Ishikawa (cell line): ENCODE measurements at regions not wholly inside any gene's neighbourhood (a gene's known extent, or its start where the extent isn't known, plus 50 kb on each side); places are given as distances from the start of the nearest gene placed in this dataset.

Source experiments
- CEBPB ChIP-seq: IDR thresholded peaks from 2 replicates; pipeline ENCODE4 v1.6.1; 2012
- CREB1 ChIP-seq: IDR thresholded peaks from 2 replicates; pipeline ENCODE4 v1.6.1; 2012; ENCODE audit warnings: low read depth
- EGR1 ChIP-seq: IDR thresholded peaks from 2 replicates; pipeline ENCODE4 v1.6.1; 2012
- EP300 ChIP-seq: IDR thresholded peaks from 2 replicates; pipeline ENCODE4 v1.6.1; 2012; ENCODE audit warnings: borderline replicate concordance
- FOXM1 ChIP-seq: IDR thresholded peaks from 2 replicates; pipeline ENCODE4 v1.6.1; 2012; ENCODE audit warnings: low read depth, borderline replicate concordance
- NFIC ChIP-seq: IDR thresholded peaks from 2 replicates; pipeline ENCODE4 v1.6.1; 2012
- RAD21 ChIP-seq: IDR thresholded peaks from 2 replicates; pipeline ENCODE4 v1.6.1; 2012; ENCODE audit warnings: low read depth
- TAF1 ChIP-seq: IDR thresholded peaks from 2 replicates; pipeline ENCODE4 v1.6.1; 2012; ENCODE audit warnings: low read depth, mild to moderate bottlenecking
- TCF12 ChIP-seq: IDR thresholded peaks from 2 replicates; pipeline ENCODE4 v1.6.1; 2012; ENCODE audit warnings: low read depth
- TEAD4 ChIP-seq: IDR thresholded peaks from 2 replicates; pipeline ENCODE4 v1.6.1; 2012
- USF1 ChIP-seq: IDR thresholded peaks from 2 replicates; pipeline ENCODE4 v1.6.1; 2012
- YY1 ChIP-seq: IDR thresholded peaks from 2 replicates; pipeline ENCODE4 v1.6.1; 2012; ENCODE audit warnings: low read depth
- ZBTB7A ChIP-seq: IDR thresholded peaks from 2 replicates; pipeline ENCODE4 v1.6.1; 2012; ENCODE audit warnings: low read depth
- TF ChIP-seq, protein P1 (sequence below): IDR thresholded peaks from 2 replicates; pipeline ENCODE4 v1.6.1; 2012
- TF ChIP-seq, protein P2 (sequence below): IDR thresholded peaks from 2 replicates; pipeline ENCODE4 v1.6.1; 2012; ENCODE audit warnings: low read depth, mild to moderate bottlenecking

DNA sequence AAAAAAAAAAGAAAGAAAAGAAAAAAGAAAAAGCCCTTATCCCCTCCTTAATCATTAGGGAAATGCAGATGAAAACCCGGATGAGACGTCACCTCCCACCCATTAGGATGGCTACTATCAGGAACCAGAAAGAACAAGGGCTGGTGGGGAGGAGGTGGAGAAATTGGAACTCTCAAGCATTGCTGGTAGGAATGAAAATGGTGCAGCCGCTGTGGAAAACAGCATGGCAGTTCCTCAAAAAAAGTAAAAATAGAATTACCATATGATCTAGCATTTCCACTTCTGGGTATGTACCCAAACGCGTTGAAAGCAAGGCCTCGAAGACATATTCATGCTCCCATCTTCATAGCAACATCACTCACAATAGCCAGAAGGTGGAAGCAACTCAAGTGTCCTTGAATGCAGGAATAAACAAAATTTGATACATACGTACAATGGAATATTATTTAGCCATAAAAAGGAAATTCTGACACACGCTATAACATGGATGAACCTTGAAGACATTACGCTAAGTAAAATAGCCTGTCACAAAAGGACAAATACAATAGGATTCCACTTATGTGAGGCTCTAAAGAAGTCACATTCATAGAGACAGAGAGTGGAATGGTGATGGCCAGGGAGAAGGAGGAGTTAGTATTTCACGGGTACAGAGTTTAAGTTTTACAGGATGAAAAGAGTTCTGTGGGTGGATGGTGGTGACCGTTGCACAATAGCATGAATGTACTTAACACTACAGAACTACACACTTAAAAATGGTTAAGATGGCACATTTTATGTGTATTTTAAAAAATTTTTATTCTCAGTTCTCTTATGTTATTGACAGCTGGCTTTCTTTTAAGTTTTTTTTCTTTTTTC is 166.8 kb upstream of the IER5L start:
- TF ChIP-seq ZBTB7A = no peak
- TF ChIP-seq, protein P1, sequence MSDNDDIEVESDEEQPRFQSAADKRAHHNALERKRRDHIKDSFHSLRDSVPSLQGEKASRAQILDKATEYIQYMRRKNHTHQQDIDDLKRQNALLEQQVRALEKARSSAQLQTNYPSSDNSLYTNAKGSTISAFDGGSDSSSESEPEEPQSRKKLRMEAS = no peak
- no peak for TF ChIP-seq EGR1
- TF ChIP-seq NFIC = no peak

GRCh38 chr9:129343424-129344375 is 165.6 kb upstream of the IER5L start:
- TF ChIP-seq EP300 (peak; percentile 78; the same call in 1 of the 2 replicates), TAF1 (no peak), RAD21 (no peak), CREB1 (no peak), USF1 (no peak), EGR1 (no peak), YY1 (no peak), TEAD4 (peak; percentile 24; the same call in 1 of the 2 replicates), ZBTB7A (no peak), CEBPB (peak; percentile 96), NFIC (no peak), TCF12 (peak; percentile 68; the same call in 1 of the 2 replicates), FOXM1 (no peak)
- TF ChIP-seq, protein P1 = no peak
- TF ChIP-seq, protein P2, sequence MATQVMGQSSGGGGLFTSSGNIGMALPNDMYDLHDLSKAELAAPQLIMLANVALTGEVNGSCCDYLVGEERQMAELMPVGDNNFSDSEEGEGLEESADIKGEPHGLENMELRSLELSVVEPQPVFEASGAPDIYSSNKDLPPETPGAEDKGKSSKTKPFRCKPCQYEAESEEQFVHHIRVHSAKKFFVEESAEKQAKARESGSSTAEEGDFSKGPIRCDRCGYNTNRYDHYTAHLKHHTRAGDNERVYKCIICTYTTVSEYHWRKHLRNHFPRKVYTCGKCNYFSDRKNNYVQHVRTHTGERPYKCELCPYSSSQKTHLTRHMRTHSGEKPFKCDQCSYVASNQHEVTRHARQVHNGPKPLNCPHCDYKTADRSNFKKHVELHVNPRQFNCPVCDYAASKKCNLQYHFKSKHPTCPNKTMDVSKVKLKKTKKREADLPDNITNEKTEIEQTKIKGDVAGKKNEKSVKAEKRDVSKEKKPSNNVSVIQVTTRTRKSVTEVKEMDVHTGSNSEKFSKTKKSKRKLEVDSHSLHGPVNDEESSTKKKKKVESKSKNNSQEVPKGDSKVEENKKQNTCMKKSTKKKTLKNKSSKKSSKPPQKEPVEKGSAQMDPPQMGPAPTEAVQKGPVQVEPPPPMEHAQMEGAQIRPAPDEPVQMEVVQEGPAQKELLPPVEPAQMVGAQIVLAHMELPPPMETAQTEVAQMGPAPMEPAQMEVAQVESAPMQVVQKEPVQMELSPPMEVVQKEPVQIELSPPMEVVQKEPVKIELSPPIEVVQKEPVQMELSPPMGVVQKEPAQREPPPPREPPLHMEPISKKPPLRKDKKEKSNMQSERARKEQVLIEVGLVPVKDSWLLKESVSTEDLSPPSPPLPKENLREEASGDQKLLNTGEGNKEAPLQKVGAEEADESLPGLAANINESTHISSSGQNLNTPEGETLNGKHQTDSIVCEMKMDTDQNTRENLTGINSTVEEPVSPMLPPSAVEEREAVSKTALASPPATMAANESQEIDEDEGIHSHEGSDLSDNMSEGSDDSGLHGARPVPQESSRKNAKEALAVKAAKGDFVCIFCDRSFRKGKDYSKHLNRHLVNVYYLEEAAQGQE = no peak

DNA sequence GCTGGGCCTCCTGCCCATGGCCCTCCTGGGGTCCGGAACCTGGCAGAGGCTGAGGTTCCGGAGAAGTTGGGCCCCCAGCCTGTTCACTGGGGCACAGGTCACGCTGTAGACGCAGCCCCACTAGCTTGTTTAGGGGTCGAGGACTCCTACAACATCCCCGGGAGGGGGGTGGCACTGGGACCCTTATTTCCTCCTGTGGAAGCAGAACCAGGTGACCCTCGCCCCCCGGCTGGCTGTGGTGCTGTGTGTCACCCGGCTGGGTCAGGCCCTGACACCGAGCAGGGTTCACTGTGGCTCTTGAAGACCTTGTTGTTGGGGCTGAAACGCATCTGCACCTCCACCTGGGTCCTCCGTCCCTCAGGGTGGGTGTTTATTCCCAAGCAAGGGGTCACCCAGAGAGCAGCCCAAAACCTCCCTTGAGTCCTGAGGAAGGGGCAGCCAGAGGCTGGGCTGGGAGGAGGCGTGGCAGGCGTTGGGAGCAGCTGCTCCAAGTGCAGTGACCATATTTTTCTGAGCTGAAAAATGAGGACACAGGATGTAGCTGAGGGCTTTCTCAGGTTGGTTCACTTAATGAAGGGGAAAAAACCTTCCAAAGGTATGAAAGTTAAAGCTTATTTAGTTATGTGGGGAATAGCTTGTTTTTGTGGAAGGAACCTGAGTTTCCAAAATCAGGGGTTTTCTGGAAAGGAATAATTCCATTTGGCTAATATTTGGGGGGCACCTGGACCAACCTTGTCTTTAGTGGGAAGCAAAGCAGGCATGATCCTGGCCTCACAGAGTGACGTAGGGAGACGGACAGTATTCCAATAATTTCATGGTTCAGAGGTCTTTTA is 164.7 kb upstream of the IER5L start:
- no peak for TF ChIP-seq RAD21
- no peak for TF ChIP-seq YY1
- TF ChIP-seq EGR1 = no peak
- TF ChIP-seq ZBTB7A = no peak
- TF ChIP-seq NFIC = no peak
- TF ChIP-seq TAF1 = no peak
- TF ChIP-seq, protein P2 = no peak
- no peak for TF ChIP-seq FOXM1
- TF ChIP-seq TCF12 = no peak
- no peak for TF ChIP-seq USF1
- TF ChIP-seq, protein P1 = no peak

GRCh38 chr9:129341987-129342348 is 163.9 kb upstream of the IER5L start:
- TF ChIP-seq NFIC (no peak), CEBPB (no peak), TCF12 (no peak), USF1 (no peak), YY1 (no peak), CREB1 (no peak), RAD21 (no peak), EGR1 (no peak), TEAD4 (no peak), EP300 (no peak), FOXM1 (no peak), TAF1 (no peak), ZBTB7A (no peak)
- TF ChIP-seq, protein P2 = no peak
- TF ChIP-seq, protein P1 = no peak
